ENCODE measurements at regions not wholly inside any gene's neighbourhood (a gene's known extent, or its start where the extent isn't known, plus 50 kb on each side); places are given as distances from the start of the nearest gene placed in this dataset.

DNA sequence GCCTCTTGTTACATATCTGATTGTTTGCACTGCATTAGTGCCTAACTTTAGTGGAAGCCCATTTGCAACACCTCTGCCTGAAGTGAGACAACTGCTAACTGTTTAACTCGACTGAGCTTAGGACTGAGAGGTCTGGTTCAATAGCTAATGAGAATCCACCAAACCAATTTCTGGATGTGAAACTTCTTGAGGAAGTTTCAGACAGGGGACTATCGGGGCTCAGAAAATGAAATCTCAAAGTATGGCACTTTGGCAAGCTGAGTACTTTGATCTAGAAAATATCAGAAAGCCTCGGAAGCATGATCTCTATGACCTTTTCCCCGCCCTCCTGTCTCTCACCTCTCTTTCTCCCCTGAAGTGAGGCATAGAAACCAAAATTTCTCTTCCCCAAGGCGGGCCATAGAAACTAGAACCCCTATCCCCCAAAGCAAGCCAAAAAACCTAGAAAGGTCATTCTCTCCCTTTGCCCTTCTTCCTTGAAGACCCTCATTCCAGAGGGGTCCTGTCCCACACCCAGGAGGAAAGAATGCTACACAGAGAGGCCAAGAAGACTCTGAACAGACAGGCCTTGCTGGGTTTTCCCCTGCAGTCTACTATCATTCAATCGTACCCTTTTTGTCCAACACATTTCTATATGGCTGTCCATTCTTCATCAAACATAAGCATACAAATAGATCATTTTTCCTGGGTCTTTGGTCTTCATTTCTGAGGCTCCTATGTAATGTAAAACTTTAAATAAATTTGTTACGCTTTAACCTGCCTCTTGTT is 69.6 kb upstream of the CREB1 start:
- no peak for DNase-seq

DNA sequence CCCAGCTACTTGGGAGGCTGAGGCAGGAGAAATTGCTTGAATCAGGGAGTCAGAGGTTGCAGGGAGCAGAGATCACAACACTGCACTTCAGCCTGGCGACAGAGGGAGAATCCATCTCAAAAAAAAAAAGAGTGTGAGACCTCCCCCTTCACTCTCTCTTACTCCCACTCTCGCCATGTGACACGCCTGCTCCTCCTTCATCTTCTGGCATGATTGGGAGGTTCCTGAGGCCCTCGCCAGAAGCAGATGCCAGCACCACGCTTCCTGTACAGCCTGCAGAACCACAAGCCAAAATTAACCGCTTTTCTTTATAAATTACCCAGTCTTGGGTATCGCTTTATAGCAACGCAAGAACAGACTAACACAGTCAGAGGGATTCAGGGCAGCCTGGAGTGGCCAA is 66.3 kb upstream of the CREB1 start:
- DNase-seq: no peak

DNA sequence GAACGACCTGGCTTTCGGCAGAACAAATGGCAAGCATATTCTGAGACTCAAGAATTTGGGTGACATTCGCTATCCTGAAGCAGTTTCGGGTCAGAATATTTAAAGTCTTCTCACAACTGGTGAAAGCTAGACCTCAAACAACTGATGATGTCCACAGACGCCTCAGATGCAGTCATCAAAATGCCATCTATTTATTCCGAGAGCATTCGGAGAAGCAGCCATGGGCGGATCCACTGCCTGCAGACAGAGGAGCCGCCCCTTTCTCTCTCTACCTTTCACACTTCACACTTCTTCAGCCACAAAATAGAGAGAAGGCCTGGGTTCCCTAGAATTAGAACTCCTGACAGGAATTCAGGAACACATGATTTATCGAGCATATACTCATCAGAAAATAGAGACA is 65.8 kb upstream of the CREB1 start:
- DNase-seq: no peak

DNA sequence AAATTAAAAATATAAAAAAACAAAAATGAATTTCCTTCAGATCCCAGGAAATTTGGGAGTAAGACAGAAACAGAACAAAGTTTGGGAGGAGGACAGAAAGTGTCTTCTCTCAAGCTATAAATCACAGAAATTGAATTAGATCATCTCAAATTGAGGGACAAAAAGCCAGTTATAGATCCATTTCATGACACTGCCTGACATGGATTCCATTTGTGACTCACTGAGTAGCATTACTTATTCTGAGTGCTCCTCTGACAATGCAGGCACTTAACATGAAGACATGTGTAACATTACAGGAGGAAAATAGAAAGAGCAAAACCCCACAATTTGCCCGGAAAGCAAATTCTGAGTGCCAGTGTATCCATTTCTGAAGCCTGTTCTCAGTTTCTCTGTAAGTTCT is 63.9 kb upstream of the CREB1 start:
- DNase-seq: no peak

DNA sequence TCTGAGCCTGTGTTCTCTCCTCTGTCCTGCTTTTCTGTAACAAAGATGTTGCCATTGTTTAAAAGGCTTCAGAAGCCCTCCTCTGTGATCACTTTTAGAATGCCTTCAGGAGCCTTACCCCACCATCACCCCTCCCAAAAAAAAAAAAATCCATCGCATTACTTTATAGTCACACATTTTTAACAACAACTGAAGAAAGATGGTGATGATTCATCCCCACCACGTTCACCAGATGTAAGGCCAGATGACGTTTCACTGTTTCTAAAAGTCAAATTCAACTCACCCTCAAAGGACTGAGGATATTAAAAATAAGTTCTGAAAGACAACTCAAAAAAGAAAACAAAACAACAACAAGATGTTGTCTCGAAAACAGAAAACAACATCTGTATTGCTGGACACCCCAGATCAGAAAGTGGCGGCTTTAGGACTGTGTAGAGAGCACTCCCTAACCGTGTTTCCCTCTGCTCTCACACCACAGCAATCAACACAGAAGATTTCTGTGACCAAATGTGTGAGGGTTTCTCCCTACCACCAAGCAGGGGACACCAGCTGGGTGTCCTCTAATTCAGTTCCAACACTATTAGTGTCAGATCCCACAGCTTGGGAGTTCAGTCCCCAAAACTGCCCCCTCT is 61.9 kb upstream of the CREB1 start:
- no peak for DNase-seq

DNA sequence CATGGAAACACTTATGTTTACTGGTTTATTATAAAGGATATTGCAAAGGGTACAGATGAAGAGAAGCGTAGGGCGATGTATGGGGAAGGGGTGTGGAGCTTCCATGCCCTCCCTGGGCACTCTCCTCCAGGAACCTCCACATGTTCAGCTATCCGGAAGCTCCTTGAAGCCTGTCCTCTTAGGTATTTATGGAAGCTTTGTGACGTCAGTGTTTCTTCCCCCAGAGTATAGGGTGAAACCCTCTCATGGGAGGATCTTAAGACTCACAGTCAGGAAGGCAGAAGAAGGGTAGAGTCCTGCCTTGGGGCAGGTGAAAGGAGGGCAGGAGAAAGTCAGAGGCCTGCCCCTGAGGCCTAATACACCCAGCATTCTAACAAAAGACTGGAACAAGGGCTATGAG is 61.3 kb upstream of the CREB1 start:
- no peak for DNase-seq

DNA sequence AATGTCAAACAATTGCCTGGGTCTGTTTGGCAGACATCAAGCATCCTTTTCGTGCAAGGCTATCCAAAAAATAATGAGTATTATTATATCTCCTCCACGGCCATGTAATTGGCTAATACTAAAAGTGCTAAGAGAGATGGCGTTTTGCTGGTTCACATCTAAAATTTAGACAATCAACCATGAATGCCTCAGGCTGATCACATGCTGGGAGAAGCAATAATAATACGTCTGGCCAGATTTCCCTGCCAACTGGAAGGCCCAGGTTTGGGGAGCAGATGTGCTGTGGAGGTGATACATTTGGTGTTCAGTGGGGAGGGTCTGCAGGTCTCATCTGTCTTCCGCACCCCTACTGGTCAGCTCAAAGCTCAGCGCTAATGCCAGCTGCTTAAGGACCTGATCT is 60.3 kb upstream of the CREB1 start:
- DNase-seq: no peak

DNA sequence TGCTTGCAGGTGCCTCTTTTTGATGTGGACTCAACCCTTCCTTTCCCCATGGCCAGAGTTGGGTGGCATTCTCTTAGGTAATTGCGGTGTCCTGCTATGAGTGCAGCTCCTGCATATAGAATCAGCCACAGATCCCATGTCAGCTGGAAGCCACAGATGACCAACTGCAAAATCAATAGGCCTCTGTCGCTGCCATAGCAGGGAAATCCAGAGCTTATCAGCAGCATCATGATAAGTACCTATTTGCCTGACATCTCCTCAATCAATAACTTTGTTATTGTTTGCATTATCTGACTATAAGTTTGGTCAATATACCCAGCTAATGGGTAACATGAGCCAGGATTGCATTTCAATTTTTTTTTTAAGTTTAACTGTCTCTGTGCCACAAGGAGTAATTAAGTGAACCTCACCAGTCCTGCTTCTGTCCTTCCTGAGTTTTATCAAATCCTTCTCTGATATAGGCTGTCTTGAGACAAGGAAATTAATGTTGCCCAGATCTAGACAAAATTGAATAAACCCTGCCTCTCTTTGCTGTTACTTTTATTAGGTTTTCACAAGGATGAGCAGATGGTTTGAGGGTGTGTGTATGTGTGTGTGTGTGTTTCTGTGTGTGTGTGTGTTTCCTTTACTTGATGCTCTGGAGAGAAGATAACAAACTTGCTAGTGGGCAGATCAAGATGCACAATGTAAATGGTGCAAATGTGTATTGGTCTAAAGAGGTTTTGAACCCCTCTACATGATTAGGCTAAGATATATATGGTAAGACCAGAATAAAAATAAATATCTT is 59.6 kb upstream of the CREB1 start:
- no peak for DNase-seq

DNA sequence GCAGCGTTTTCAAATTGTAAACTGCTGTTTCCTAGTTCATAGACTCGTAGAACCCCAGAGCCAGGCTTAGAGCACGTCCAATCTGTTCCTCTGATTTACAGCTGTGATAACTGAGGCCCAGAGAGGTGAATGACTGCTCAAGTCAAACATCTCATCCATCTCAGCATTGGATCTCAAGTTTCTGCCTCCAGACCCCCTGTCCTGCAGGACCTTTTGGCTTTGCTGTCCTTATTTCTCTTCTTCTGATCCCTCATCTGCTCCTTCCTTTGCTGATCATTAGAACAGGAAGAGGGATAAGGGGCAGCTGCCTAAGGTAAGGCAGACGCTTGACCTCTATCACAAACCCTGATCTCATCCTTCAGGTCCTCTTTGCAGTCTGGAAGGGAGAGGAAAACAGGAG is 58.5 kb upstream of the CREB1 start:
- no peak for DNase-seq

DNA sequence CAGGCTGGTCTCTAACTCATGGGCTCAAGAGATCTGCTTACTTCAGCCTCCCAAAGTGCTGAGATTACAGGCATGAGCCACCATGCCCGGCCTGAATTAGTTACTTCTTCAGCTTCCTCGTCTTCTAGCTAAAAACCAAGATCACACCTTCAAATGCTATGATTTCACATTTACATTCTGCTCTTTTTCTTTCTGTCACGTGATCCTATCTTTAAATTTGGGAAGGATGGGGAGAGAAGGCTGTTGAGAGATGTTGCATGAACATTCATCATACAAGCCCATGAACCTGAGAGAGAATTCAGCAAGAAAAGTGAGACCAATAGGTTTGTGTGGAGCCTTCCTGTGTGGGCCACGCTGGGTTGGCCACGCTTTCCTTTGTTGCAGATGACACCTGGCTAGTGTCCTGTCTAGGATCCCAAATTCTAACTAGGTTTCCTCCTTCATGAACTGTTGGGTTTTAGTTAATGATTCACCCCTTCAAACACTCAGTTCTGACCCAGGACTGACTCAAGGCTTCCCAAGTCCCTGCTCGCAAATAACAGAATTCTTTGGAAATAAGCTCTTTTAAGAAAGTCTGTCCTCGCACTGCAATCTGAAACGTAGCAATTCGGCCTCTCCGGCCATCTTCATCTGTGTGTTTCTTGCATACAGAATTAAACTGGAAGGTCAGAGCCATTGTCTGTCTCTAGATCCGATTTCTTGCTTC is 57.3 kb upstream of the CREB1 start:
- no peak for DNase-seq

DNA sequence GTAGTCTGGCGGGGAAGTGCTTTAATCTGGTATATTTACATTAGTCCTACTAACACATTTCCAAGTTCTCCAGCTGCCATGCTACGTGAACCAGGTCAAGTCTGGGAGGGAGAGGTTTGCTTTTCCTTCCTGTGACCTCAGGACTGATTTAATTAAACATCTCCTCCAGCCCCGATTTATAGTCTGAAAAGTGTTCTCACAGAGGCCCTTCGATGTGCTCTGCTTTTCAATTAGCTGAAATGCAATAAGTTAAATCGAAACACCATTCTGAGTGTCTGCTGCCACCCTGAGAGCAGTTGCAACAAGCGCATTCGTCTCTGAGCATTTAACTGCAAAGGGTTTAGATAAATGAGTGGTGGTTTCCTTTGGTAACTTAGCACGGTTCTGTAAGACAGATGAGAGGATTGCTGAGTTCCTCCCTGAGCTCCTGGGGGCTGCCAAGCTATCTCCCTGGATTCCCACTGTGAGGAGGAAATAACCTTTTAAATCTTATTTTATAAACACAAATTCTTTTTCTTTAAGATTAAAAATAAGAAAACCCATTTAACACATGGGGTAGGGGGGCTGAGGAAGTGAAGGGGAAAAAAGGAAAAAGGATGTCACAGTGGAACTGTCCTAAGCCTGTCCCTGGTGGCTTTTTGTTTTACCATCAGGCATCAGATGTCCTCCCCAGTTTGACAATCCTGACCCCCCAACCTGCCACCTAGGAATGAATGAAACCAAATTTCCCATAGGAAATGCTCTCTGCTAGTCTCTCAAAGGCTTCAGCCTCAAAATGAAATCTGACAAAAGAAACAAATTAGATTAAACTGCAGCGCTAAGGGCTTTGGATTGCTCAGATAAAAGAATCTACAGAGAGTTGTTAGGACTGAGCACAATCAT is 56.5 kb upstream of the CREB1 start:
- peak; percentile 27 for DNase-seq

DNA sequence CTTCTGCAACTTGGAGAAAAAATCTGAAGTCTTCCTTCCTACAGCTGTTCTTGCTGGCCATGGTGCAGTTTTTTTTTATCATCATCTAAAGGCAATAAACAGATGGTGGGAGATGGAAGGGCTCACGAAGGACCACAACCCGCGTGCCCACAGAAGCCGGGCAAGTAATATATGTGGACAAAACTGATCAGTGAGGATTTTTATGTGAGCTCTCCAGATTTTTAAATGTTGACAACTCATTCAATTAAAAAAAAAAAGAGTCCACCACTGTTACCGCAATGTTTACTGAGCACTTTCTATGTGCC is 55.9 kb upstream of the CREB1 start:
- no peak for DNase-seq

DNA sequence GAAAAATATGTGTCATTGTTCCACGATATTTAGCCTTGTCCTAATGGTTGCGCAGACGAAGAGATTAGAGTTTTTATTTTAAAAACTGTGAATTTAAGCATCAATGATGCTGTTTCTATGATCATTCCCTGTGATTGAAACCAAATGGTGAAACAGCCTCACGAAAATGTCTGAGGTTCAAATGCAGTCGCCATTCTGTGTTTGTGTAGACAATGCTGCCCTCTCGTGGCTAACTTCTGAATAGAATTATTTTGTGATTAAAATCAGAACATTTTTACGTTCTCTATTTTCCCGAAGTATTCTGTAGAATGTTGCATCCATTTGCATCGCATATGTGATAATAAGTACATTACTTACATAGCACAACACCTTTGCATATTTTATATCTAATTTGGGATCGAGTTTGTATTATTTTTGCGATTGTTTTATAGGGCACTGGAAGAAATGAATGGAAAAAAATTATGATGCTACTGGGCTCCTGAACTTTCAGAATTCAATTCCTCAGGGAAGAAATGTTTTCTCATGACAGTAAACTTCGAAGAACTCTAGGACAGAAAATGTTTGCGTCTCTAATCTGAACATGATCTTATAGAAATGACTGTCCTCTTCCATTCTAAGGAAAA is 54.8 kb upstream of the CREB1 start:
- no peak for DNase-seq

DNA sequence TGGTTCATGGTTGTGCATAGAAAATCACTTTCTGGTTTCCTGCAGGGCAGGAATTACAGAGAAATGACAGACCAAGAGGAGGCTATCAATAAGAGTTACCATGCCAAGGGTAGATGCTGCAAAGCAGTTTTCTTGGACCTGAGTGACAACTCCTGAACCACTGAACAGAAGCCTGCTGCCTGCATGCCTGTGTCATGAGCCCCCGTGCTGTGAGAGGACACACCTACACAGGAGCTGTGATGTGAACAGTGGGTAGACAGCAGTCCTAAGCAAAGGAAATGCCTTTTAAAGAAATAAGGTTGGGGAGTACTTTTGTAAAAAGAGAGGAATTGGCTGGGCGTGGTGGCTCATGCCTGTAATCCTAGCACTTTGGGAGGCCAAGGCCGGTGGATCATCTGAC is 54.2 kb upstream of the CREB1 start:
- no peak for DNase-seq

DNA sequence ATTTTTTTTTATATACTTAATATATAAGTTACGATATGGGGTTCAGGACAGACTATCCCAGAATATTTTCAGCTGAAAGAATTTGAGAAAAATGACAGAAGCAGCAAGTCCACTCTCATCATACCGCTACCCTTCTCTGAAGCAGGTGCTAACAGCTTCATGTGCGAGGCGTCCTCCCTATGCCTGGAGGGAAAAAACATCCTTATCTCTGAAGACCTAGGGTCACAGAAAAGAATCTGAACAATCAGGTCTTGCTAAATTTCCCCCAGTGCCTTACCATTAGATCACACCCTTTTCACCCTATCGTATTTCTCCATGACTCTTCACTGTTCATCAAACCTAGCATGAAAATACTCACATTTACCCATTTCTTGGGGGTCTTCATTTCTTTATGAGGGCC is 51.9 kb upstream of the CREB1 start:
- DNase-seq: no peak

DNA sequence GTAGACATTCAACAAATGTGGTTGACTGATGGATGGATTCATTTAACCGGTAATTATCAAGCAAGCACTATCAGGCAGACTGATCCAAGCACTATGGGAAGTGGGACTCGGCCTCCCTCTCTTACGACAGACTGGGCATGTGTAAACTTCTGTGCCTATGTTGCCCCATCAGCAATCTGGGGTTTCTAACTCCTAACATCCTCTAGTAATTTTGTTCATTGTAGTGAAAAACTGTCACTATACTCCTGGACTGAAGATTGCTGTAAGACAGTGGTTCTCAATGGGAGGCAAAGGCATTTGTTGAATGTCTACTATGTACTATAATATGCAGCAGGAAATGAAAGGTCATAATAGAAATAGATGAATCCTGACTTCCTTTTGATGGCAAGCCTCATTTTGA is 51.2 kb upstream of the CREB1 start:
- no peak for DNase-seq

DNA sequence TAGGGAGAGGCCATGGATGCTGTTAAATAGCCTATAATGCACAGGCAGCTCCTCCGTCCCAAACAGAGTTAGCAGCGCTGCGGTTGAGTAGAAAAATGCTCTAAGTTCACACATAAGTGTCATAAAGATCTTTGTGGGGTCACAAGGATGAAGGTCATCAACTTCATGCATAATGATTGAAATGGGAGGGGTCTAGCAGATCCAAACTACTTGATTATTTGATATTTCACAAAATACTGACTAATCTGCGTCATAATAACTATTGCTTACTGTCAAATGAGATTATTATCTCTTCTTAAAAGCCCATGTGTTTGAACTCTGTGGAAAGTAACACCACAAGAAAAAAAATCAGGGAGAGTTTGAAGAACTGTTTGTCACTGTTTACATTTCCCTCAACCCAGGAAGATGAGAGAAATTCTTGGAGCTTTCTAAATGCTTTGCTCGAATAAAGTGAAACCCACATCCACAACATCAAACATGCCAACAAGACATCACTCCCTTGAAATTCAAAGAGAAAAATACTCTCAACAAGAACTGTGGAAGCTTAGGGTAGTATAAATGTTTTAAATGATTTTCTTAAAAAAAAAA is 50.5 kb upstream of the CREB1 start:
- DNase-seq: no peak
